Activated effector memory CD4-positive, alpha-beta T cell treated with anti-CD3 and anti-CD28 coated beads, Interleukin-2, amount 50 U/mL, for 16 hours (primary cell): ENCODE measurements at regions not wholly inside any gene's neighbourhood (a gene's known extent, or its start where the extent isn't known, plus 50 kb on each side); places are given as distances from the start of the nearest gene placed in this dataset.
A peak's percentile ranks its signal among the peaks of the same experiment; 100 is the strongest.
"Not testable (repeated sequence)": the region's sequence is repeated elsewhere in the genome, so short reads cannot be mapped to it uniquely, and the experiment has no call there.

Experiments used
- DNase-seq: peaks from one replicate; pipeline ENCODE4 v3.0.0-alpha.2; 2020

- no peak for DNase-seq
Measured at GRCh38 chrX:1700757-1701156, 85.9 kb downstream of the ASMT start.

GRCh38 chrX:1701396-1701901 lies 86.6 kb downstream of the ASMT start:
- DNase-seq: not testable (repeated sequence)

- DNase-seq: peak; percentile 64
Measured at GRCh38 chrX:1702142-1702541, 87.3 kb downstream of the ASMT start.

- peak; percentile 65 for DNase-seq
Measured at GRCh38 chrX:1702557-1702956, 87.7 kb downstream of the ASMT start.

- DNase-seq: not testable (repeated sequence)
Measured at GRCh38 chrX:1709277-1709676, 94.4 kb downstream of the ASMT start.

GRCh38 chrX:1713296-1713695 lies 98.4 kb downstream of the ASMT start:
- no peak for DNase-seq

- DNase-seq: no peak
Measured at GRCh38 chrX:1717373-1717772, 102.5 kb downstream of the ASMT start.

GRCh38 chrX:1719270-1719669 lies 104.4 kb downstream of the ASMT start:
- DNase-seq: no peak

GRCh38 chrX:1720836-1721235 lies 106.0 kb downstream of the ASMT start:
- no peak for DNase-seq

GRCh38 chrX:1725472-1725871 lies 110.6 kb downstream of the ASMT start:
- DNase-seq: no peak

- no peak for DNase-seq
Measured at GRCh38 chrX:1727531-1728027, 112.7 kb downstream of the ASMT start.

- DNase-seq: no peak
Measured at GRCh38 chrX:1734806-1735205, 119.9 kb downstream of the ASMT start.

- DNase-seq: no peak
Measured at GRCh38 chrX:1741816-1742394, 127.0 kb downstream of the ASMT start.

GRCh38 chrX:1743105-1743504 lies 128.2 kb downstream of the ASMT start:
- no peak for DNase-seq

- no peak for DNase-seq
Measured at GRCh38 chrX:1743663-1744062, 128.8 kb downstream of the ASMT start.

GRCh38 chrX:1748408-1748807 lies 133.5 kb downstream of the ASMT start:
- no peak for DNase-seq

- no peak for DNase-seq
Measured at GRCh38 chrX:1749499-1749898, 134.6 kb downstream of the ASMT start.

- no peak for DNase-seq
Measured at GRCh38 chrX:1750267-1750666, 135.4 kb downstream of the ASMT start.

- no peak for DNase-seq
Measured at GRCh38 chrX:1751781-1752180, 136.9 kb downstream of the ASMT start.

GRCh38 chrX:1752799-1753198 lies 137.9 kb downstream of the ASMT start:
- not testable (repeated sequence) for DNase-seq

- no peak for DNase-seq
Measured at GRCh38 chrX:1754077-1754476, 139.2 kb downstream of the ASMT start.

- DNase-seq: no peak
Measured at GRCh38 chrX:1763294-1763693, 148.4 kb downstream of the ASMT start.

- DNase-seq: peak; percentile 63
Measured at GRCh38 chrX:1764883-1765364, 150.1 kb downstream of the ASMT start.

- no peak for DNase-seq
Measured at GRCh38 chrX:1767026-1767425, 152.2 kb downstream of the ASMT start.

- DNase-seq: no peak
Measured at GRCh38 chrX:1778817-1779216, 164.0 kb downstream of the ASMT start.
